HUES48 (cell line): ENCODE measurements at regions not wholly inside any gene's neighbourhood (a gene's known extent, or its start where the extent isn't known, plus 50 kb on each side); places are given as distances from the start of the nearest gene placed in this dataset.
"Not testable (repeated sequence)": the region's sequence is repeated elsewhere in the genome, so short reads cannot be mapped to it uniquely, and the experiment has no call there.

Experiments
- H3K27ac ChIP-seq: one replicate; pipeline ENCODE4 v1.7.0; 2013; ENCODE audit warnings: low read depth, low read length, inconsistent platforms
- H3K27me3 ChIP-seq: 2 replicates; pipeline ENCODE4 v1.6.1; 2013; ENCODE audit warnings: mild to moderate bottlenecking, low read length; ENCODE audit not compliant: control insufficient read depth, insufficient read depth
- H3K36me3 ChIP-seq: 2 replicates; pipeline ENCODE4 v1.6.1; 2013; ENCODE audit warnings: low read length; ENCODE audit not compliant: control insufficient read depth, insufficient read depth
- H3K4me1 ChIP-seq: 2 replicates; pipeline ENCODE4 v1.6.1; 2013; ENCODE audit warnings: mild to moderate bottlenecking, low read length; ENCODE audit not compliant: control insufficient read depth, insufficient read depth
- H3K4me3 ChIP-seq: 2 replicates; pipeline ENCODE4 v1.5.1; 2013; ENCODE audit warnings: mild to moderate bottlenecking, low read depth, low read length
- H3K9ac ChIP-seq: 2 replicates; pipeline ENCODE4 v1.6.1; 2013; ENCODE audit warnings: mild to moderate bottlenecking, low read depth, low read length, moderate library complexity
- H3K9me3 ChIP-seq: 2 replicates; pipeline ENCODE4 v1.6.1; 2013; ENCODE audit warnings: low read length; ENCODE audit not compliant: control insufficient read depth, insufficient read depth

GRCh38 chr7:65285241-65285640 lies 88.4 kb upstream of the ZNF92 start:
- not testable (repeated sequence) for H3K36me3 ChIP-seq, H3K4me1 ChIP-seq, H3K9me3 ChIP-seq, H3K27ac ChIP-seq, H3K9ac ChIP-seq, H3K27me3 ChIP-seq, H3K4me3 ChIP-seq

GRCh38 chr7:65279795-65280194 lies 93.9 kb upstream of the ZNF92 start:
- Histone ChIP-seq H3K9ac (no peak overlapping the region), H3K9me3 (no peaks in the 10 kb centered on the region), H3K4me1 (no peaks in the 10 kb centered on the region), H3K36me3 (no peaks in the 10 kb centered on the region), H3K27me3 (no peaks in the 10 kb centered on the region), H3K27ac (no peak overlapping the region), H3K4me3 (no peak overlapping the region)

GRCh38 chr7:65276822-65277221 lies 96.8 kb upstream of the ZNF92 start:
- Histone ChIP-seq H3K36me3 (no peaks in the 10 kb centered on the region), H3K4me1 (no peaks in the 10 kb centered on the region), H3K27ac (no peak overlapping the region), H3K9me3 (no peaks in the 10 kb centered on the region), H3K4me3 (no peak overlapping the region), H3K9ac (no peak overlapping the region), H3K27me3 (no peaks in the 10 kb centered on the region)

- H3K4me1 ChIP-seq, H3K27me3 ChIP-seq, H3K4me3 ChIP-seq, H3K36me3 ChIP-seq, H3K9ac ChIP-seq, H3K27ac ChIP-seq, H3K9me3 ChIP-seq: not testable (repeated sequence)
Observed at GRCh38 chr7:65271502-65271901, 102.2 kb upstream of the ZNF92 start.

- Histone ChIP-seq H3K9me3 (no peaks in the 10 kb centered on the region), H3K27me3 (peaks cover 9% of the 10 kb centered on the region), H3K4me1 (peaks cover 3% of the 10 kb centered on the region), H3K27ac (peak overlapping the region; percentile 65), H3K4me3 (peak overlapping the region; percentile 84), H3K9ac (peak overlapping the region; percentile 77), H3K36me3 (no peaks in the 10 kb centered on the region)
Observed at GRCh38 chr7:65269150-65269856, 104.4 kb upstream of the ZNF92 start.

- Histone ChIP-seq H3K9ac (no peak overlapping the region), H3K27me3 (peaks cover 9% of the 10 kb centered on the region), H3K36me3 (no peaks in the 10 kb centered on the region), H3K9me3 (no peaks in the 10 kb centered on the region), H3K4me3 (peak overlapping the region; percentile 84), H3K4me1 (peaks cover 4% of the 10 kb centered on the region), H3K27ac (no peak overlapping the region)
Observed at GRCh38 chr7:65268782-65269149, 104.9 kb upstream of the ZNF92 start.

GRCh38 chr7:65265933-65266519 lies 107.6 kb upstream of the ZNF92 start:
- peaks cover 11% of the 10 kb centered on the region for H3K4me1 ChIP-seq
- H3K9ac ChIP-seq, result no peak overlapping the region
- peaks cover 9% of the 10 kb centered on the region for H3K27me3 ChIP-seq
- no peaks in the 10 kb centered on the region for H3K36me3 ChIP-seq
- H3K9me3 ChIP-seq, result no peaks in the 10 kb centered on the region
- H3K4me3 ChIP-seq, result no peak overlapping the region
- H3K27ac ChIP-seq, result no peak overlapping the region

- Histone ChIP-seq H3K9me3 (no peaks in the 10 kb centered on the region), H3K36me3 (no peaks in the 10 kb centered on the region), H3K9ac (no peak overlapping the region), H3K27ac (no peak overlapping the region), H3K4me1 (peaks cover 11% of the 10 kb centered on the region), H3K4me3 (no peak overlapping the region), H3K27me3 (no peaks in the 10 kb centered on the region)
Observed at GRCh38 chr7:65264258-65264657, 109.4 kb upstream of the ZNF92 start.

GRCh38 chr7:65260673-65261072 lies 113.0 kb upstream of the ZNF92 start:
- not testable (repeated sequence) for H3K4me1 ChIP-seq, H3K9ac ChIP-seq, H3K9me3 ChIP-seq, H3K27me3 ChIP-seq, H3K36me3 ChIP-seq, H3K4me3 ChIP-seq, H3K27ac ChIP-seq

GRCh38 chr7:65259864-65260525 lies 113.7 kb upstream of the ZNF92 start:
- H3K9ac ChIP-seq, H3K4me1 ChIP-seq, H3K9me3 ChIP-seq, H3K36me3 ChIP-seq, H3K27ac ChIP-seq, H3K27me3 ChIP-seq, H3K4me3 ChIP-seq: not testable (repeated sequence)

GRCh38 chr7:65254061-65254460 lies 119.6 kb upstream of the ZNF92 start:
- H3K9me3 ChIP-seq, result no peaks in the 10 kb centered on the region
- H3K27me3 ChIP-seq, result no peaks in the 10 kb centered on the region
- no peak overlapping the region for H3K27ac ChIP-seq
- peaks cover 11% of the 10 kb centered on the region; the same call in 1 of the 2 replicates for H3K4me1 ChIP-seq
- no peaks in the 10 kb centered on the region for H3K36me3 ChIP-seq
- H3K4me3 ChIP-seq, result no peak overlapping the region
- H3K9ac ChIP-seq, result no peak overlapping the region
